ENCODE measurements at regions not wholly inside any gene's neighbourhood (a gene's known extent, or its start where the extent isn't known, plus 50 kb on each side); places are given as distances from the start of the nearest gene placed in this dataset.

GRCh38 chr21:14688412-14688811, 142.3 kb upstream of the SAMSN1 start:
- Mint-ChIP-seq H3K27ac (no peak overlapping the region), H3K9me3 (no peaks in the 10 kb centered on the region), H3K4me3 (no peak overlapping the region), H3K36me3 (no peaks in the 10 kb centered on the region), H3K4me1 (no peaks in the 10 kb centered on the region), H3K27me3 (ENCODE audit: low read depth) (no peaks in the 10 kb centered on the region)
- DNase-seq (ENCODE audit: low spot score in 2 of 2, unreplicated experiment in 2 of 2): no peak
- TF ChIP-seq, protein P1, sequence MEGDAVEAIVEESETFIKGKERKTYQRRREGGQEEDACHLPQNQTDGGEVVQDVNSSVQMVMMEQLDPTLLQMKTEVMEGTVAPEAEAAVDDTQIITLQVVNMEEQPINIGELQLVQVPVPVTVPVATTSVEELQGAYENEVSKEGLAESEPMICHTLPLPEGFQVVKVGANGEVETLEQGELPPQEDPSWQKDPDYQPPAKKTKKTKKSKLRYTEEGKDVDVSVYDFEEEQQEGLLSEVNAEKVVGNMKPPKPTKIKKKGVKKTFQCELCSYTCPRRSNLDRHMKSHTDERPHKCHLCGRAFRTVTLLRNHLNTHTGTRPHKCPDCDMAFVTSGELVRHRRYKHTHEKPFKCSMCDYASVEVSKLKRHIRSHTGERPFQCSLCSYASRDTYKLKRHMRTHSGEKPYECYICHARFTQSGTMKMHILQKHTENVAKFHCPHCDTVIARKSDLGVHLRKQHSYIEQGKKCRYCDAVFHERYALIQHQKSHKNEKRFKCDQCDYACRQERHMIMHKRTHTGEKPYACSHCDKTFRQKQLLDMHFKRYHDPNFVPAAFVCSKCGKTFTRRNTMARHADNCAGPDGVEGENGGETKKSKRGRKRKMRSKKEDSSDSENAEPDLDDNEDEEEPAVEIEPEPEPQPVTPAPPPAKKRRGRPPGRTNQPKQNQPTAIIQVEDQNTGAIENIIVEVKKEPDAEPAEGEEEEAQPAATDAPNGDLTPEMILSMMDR (IDR thresholded peaks at IDR 0.05; ENCODE audit: unreplicated experiment): no peak

DNA sequence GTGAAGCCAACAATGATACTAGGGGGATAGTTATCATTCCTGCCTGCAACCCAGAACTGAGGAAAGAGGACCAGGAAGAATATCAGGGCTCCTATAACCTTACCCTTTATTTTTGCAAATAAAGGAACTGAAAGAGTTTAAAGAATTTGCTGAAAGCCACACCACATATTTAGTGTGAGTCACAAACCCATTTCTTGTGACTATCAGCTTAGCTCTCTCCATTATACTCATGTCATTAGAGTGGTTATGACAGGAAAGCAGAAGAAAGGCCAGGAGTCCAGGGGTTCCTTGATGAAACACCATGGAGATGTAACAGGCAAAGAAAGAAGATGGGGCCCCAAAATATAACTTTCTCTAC, 141.1 kb upstream of the SAMSN1 start:
- DNase-seq (ENCODE audit: low spot score in 2 of 2, unreplicated experiment in 2 of 2): no peak
- Mint-ChIP-seq H3K27me3 (ENCODE audit: low read depth) (no peaks in the 10 kb centered on the region), H3K4me3 (no peak overlapping the region), H3K36me3 (no peaks in the 10 kb centered on the region), H3K4me1 (no peaks in the 10 kb centered on the region), H3K27ac (no peak overlapping the region), H3K9me3 (no peaks in the 10 kb centered on the region)
- TF ChIP-seq, protein P1 (IDR thresholded peaks at IDR 0.05; ENCODE audit: unreplicated experiment): no peak

- H3K4me1 Mint-ChIP-seq: no peaks in the 10 kb centered on the region
- H3K27ac Mint-ChIP-seq: no peak overlapping the region
Measured at GRCh38 chr21:14686466-14687267, 140.6 kb upstream of the SAMSN1 start.

GRCh38 chr21:14685568-14685967, 139.5 kb upstream of the SAMSN1 start:
- TF ChIP-seq, protein P1 (IDR thresholded peaks at IDR 0.05; ENCODE audit: unreplicated experiment): no peak
- DNase-seq (ENCODE audit: low spot score in 2 of 2, unreplicated experiment in 2 of 2): no peak
- Mint-ChIP-seq H3K27me3 (ENCODE audit: low read depth) (no peaks in the 10 kb centered on the region), H3K4me3 (no peak overlapping the region), H3K4me1 (no peaks in the 10 kb centered on the region), H3K36me3 (no peaks in the 10 kb centered on the region), H3K9me3 (no peaks in the 10 kb centered on the region), H3K27ac (no peak overlapping the region)

More at GRCh38 chr21:14686466-14687267, 140.6 kb upstream of the SAMSN1 start:
- TF ChIP-seq, protein P1 (IDR thresholded peaks at IDR 0.05; ENCODE audit: unreplicated experiment): no peak
- Mint-ChIP-seq H3K36me3 (no peaks in the 10 kb centered on the region), H3K9me3 (no peaks in the 10 kb centered on the region), H3K4me3 (no peak overlapping the region), H3K27me3 (ENCODE audit: low read depth) (no peaks in the 10 kb centered on the region)
- DNase-seq (ENCODE audit: low spot score in 2 of 2, unreplicated experiment in 2 of 2): no peak

DNA sequence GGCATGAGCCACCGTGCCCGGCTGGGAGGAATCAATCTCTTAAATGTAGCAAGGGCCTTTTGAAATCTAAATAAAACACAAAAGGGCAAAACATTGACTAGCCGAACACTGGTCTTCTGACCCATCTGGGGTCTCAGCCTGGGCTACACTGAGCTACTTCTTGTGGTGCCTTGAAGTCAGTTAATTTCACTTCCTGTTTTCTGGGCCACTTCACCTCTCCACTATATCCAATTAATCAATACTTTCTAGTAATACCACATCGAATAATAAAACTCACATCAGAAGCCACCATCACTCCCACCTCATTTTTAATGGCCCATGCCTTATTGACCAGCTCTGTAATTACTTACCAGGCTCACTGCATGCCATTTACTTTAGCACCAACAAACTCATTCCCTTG, 138.0 kb upstream of the SAMSN1 start:
- no peaks in the 10 kb centered on the region for H3K4me1 Mint-ChIP-seq
- H3K4me3 Mint-ChIP-seq: no peak overlapping the region
- H3K9me3 Mint-ChIP-seq: no peaks in the 10 kb centered on the region
- H3K27me3 Mint-ChIP-seq (ENCODE audit: low read depth): no peaks in the 10 kb centered on the region
- no peak for DNase-seq (ENCODE audit: low spot score in 2 of 2, unreplicated experiment in 2 of 2)
- H3K36me3 Mint-ChIP-seq: no peaks in the 10 kb centered on the region
- TF ChIP-seq, protein P1 (IDR thresholded peaks at IDR 0.05; ENCODE audit: unreplicated experiment): no peak
- H3K27ac Mint-ChIP-seq: no peak overlapping the region

Data from mesothelial cell of epicardium (in vitro differentiated cells).